HuH-7.5 (cell line): ENCODE measurements at regions not wholly inside any gene's neighbourhood (a gene's known extent, or its start where the extent isn't known, plus 50 kb on each side); places are given as distances from the start of the nearest gene placed in this dataset.
"Not testable (repeated sequence)": the region's sequence is repeated elsewhere in the genome, so short reads cannot be mapped to it uniquely, and the experiment has no call there.

ENCODE experiments used
- DNase-seq: peaks from one replicate; pipeline ENCODE4 v3.0.0; 2011; ENCODE audit warnings: low spot score

DNA sequence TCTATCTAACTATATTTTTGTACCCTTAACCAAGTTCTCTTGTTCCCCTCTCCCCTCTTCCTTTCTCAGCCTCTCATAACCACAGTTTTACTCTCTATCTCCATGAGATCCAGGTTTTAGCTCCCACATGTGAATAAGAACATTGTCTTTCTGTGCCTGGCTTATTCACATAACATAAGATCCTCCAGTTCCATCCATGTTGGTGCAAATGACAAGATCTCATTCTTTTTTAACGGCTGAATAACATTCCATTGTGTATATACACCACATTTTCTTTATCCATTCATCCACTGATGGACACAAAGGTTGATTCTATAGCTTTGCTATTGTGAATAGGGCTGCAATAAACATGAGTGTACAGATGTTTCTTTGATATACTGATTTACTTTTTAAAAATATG is 83.9 kb upstream of the TMEM178A start:
- no peak for DNase-seq

GRCh38 chr2:39583213-39583612 is 82.5 kb upstream of the TMEM178A start:
- no peak for DNase-seq

DNA sequence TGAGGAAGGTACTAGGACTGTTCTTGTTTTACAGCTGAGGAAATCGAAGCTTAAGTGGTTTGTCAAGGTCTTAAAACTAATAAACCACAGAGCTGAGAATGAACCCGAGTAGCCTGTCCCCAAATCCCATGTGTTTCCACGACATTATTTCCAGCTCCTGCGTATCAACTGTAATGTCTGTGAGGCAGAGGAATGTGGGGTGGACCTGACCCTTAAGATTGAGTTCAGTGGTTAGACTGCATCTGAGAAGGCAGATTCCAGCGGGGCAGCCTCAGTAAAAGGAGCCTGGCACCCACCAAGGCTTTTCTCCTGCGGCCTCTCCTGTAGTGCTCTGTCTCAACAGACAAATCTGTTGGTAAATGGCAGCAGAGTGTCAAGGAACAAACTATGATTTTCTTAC is 81.9 kb upstream of the TMEM178A start:
- DNase-seq, result no peak

GRCh38 chr2:39584283-39584965 is 81.3 kb upstream of the TMEM178A start:
- no peak for DNase-seq

DNA sequence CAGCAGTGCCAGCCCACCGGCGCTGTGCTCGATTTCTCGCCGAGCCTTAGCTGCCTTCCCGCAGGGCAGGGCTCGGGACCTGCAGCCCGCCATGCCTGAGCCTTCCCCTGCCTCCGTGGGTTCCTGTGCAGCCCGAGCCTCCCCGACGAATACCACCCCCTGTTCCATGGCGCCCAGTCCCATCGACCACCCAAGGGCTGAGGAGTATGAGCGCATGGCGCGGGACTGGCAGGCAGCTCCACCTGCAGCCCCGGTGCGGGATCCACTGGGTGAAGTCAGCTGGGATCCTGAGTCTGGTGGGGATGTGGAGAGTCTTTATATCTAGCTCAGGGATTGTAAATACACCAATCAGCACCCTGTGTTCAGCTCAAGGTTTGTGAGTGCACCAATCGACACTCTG is 80.2 kb upstream of the TMEM178A start:
- DNase-seq, result not testable (repeated sequence)

- no peak for DNase-seq
Measured at GRCh38 chr2:39587168-39587567, 78.5 kb upstream of the TMEM178A start.

GRCh38 chr2:39587641-39588040 is 78.1 kb upstream of the TMEM178A start:
- no peak for DNase-seq

- peak; percentile 23 for DNase-seq
Measured at GRCh38 chr2:39593439-39594393, 72.0 kb upstream of the TMEM178A start.

DNA sequence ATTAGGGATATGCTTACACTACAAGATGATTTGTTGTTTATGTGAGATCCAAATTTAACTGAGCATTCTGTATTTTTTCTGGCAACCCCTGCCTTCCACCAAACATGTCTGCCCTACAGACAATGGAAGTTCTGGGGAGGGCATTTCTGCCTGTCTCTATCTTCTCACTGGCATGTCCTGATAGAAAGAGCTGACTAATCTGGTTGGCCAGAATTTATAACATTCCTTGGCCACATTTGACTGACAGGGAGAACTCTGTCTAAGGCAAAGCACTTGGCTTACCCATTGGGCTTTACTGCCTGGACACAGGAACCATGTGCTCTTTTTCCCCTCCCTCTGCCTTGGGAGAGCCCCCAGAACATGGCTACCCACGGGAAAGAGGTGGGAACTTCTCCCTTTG is 70.6 kb upstream of the TMEM178A start:
- DNase-seq, result no peak

DNA sequence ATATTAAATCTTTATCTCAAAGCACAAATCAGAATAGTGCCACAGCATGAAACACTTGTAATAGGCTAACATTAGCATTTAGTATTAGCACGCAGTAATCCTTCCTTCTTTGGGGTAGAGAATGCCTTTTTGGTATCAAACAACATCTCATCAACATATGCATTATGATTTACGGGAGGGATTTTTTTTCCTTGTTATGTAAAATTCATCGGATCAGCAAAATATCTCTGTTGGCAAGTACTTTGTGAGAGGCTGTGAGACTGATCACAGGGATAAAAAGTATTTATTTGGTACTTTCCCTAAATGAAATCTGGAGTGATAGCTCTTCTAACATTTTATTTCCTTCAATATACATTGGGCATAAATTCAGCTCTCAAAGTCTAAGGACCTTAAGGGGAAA is 68.4 kb upstream of the TMEM178A start:
- no peak for DNase-seq

GRCh38 chr2:39602616-39603015 is 63.1 kb upstream of the TMEM178A start:
- no peak for DNase-seq

GRCh38 chr2:39603436-39603835 is 62.3 kb upstream of the TMEM178A start:
- no peak for DNase-seq

DNA sequence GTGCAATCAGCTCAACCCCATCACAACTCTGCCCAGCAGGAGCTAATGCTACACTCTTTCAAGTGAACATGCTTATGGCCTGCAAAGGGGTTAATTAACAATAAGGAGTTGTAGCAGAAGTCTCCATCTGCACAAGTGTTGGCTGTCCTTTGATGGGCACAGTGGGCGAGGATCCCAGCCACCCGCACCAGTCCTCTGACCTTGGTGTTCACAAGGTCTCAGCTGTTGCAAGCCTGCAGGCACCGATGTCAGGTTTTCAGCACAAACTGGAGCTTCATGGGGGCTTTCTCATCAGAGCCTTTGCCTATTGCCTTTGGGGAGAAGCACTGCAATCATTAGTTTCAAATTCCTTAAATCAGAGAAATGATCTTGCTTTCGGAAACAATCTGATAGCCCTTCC is 60.9 kb upstream of the TMEM178A start:
- no peak for DNase-seq

- DNase-seq, result no peak
Measured at GRCh38 chr2:39606585-39606984, 59.1 kb upstream of the TMEM178A start.

DNA sequence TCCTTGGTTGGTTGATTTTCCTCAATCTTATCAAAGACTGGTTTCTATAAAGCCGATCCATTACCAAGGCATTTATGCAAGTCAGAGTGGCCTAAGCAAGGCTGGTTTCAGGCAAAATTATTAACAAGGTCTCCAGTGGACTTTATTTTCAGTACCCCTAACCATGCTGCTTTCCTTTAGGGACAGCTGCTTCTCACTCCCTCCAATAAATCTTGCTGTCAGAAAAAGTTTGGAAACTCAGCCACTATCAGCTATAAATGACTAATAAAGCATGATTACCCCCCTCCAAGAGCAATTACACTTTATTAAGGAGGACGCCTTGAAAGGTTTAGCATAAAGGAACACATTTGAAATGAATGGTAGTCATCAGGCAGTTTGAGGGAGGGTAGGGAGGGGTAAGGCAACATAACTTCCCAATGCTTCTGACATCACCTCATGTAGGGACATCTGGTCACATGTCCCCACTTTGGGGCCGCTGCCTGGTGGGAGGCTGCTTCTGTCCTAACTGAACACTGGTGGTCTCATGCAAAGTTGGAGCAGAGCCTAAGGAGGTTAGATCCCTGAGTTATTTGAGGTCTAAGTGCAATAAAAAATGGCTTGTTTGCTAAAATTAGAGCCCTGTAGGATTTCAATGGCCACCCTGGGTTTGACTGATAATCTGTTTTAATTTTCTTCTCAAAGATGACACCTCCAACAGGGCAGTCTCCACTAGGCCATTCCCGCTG is 58.0 kb upstream of the TMEM178A start:
- DNase-seq, result no peak

DNA sequence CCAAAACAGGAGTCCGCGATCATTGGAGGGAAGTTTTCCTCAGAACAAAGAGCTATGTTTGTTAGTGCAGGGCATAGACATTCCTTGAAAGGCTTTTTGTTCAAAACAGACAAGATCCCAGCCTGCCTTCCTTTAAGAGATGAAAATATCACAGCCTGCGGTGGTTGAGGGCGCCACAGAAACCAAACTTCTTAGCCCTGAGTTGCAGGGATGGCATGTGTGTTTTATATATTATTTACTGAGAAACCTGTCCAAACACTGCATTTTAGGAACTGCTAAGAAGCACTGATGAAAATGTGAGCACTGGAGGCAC is 57.5 kb upstream of the TMEM178A start:
- no peak for DNase-seq

DNA sequence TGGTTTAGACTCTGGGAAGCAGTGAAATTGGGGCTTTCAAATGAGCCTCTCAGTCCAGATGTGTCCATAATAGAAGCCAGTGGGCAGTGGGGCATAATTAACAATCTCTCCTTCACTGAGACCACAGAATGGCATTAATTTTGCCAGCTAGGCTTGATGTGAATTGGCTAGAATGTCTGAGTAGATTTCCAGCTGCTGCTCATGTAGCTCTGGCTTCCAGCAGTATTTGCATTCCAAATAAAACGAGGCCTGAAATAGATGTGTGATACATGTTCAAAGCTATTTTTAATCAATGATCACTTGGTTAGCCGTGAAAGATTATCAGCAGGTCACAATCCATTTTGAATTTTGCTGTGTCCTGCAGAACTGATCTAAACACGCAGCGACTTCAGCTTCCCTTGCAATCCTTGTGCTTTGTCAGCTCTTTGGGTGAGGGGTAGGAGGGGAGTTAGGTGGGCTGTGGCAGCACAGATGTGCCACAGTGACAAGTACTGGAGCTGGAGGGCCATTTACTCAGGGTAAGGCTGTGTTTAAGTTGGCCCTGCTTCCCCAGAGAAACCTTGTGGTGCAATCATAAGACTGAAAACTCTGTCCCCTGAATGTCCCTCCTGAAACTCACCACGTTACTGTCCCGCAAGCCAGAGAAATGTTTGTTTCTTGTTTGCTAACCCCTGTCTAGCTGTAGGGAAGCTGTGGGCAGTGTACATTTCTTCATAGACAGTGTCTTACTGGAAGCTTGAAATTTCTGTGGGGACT is 56.9 kb upstream of the TMEM178A start:
- no peak for DNase-seq

GRCh38 chr2:39609917-39610316 is 55.8 kb upstream of the TMEM178A start:
- DNase-seq, result no peak

GRCh38 chr2:39615675-39616074 is 50.0 kb upstream of the TMEM178A start:
- DNase-seq, result no peak
